Suprapubic skin (tissue), 4 donors: ENCODE measurements at regions not wholly inside any gene's neighbourhood (a gene's known extent, or its start where the extent isn't known, plus 50 kb on each side); places are given as distances from the start of the nearest gene placed in this dataset.

Source experiments
- DNase-seq, 2 donors: peaks; one replicate each; pipeline ENCODE4 v3.0.0-alpha.2; 2019; ENCODE audit warnings: low spot score in 2 of 2
- H3K27ac ChIP-seq: fragments of 200-600 bp; sonication (generic); one replicate; pipeline ENCODE4 v1.5.1; 2019
- H3K27me3 ChIP-seq: fragments of 200-600 bp; sonication (generic); one replicate; pipeline ENCODE4 v1.5.1; 2019
- H3K36me3 ChIP-seq: fragments of 200-600 bp; sonication (generic); one replicate; pipeline ENCODE4 v1.5.1; 2019
- H3K4me1 ChIP-seq: fragments of 200-600 bp; sonication (generic); one replicate; pipeline ENCODE4 v1.5.1; 2019
- H3K4me3 ChIP-seq: fragments of 200-600 bp; sonication (generic); one replicate; pipeline ENCODE4 v1.5.1; 2019; ENCODE audit warnings: mild to moderate bottlenecking
- H3K9me3 ChIP-seq: fragments of 200-600 bp; sonication (generic); one replicate; pipeline ENCODE4 v1.5.1; 2019
- CTCF ChIP-seq, 2 donors: fragments of 200-600 bp in 1 of 2; fragments of 450-650 bp in 1 of 2; sonication (generic) in 1 of 2; IDR thresholded peaks; one replicate each; pipeline ENCODE4 v1.5.1; 2016 to 2019; ENCODE audit warnings: antibody characterized with exemption in 2 of 2, mild to moderate bottlenecking in 1 of 2, moderate library complexity in 1 of 2
- EP300 ChIP-seq: sonication (generic); formaldehyde crosslinking; IDR thresholded peaks from one replicate; pipeline ENCODE4 v1.6.1; 2017; ENCODE audit warnings: antibody characterized with exemption
- POLR2A ChIP-seq, 2 donors: fragments of 450-650 bp; IDR thresholded peaks; one replicate each; pipeline ENCODE4 v1.6.1; 2017; ENCODE audit warnings: antibody characterized with exemption in 2 of 2, mild to moderate bottlenecking in 2 of 2, moderate library complexity in 2 of 2
- POLR2AphosphoS5 ChIP-seq, 3 donors: sonication (generic); formaldehyde crosslinking; IDR thresholded peaks; one replicate each; pipeline ENCODE4 v1.6.1; 2017; ENCODE audit warnings: antibody characterized with exemption in 3 of 3
- WGBS: methylation state at CpG from one replicate; pipeline ENCODE4 v1.1.5; 2018; 5-methylcytosine and 5-hydroxymethylcytosine counted together

GRCh38 chr3:13217736-13218540 lies 144.7 kb upstream of the IQSEC1 start:
- WGBS: 63% methylated on average over 8 of the region's 9 CpGs
- Histone ChIP-seq H3K4me3 (no peak overlapping the region), H3K27ac (no peak overlapping the region), H3K27me3 (peaks cover 9% of the 10 kb centered on the region), H3K4me1 (no peaks in the 10 kb centered on the region), H3K36me3 (no peaks in the 10 kb centered on the region), H3K9me3 (no peaks in the 10 kb centered on the region)
- no peak for DNase-seq
- TF ChIP-seq CTCF (IDR thresholded peaks at IDR 0.05) (no peak), EP300 (no peak), POLR2A (IDR thresholded peaks at IDR 0.05) (no peak), POLR2AphosphoS5 (IDR thresholded peaks at IDR 0.05) (no peak)

- Histone ChIP-seq H3K27me3 (peaks cover 9% of the 10 kb centered on the region), H3K27ac (no peak overlapping the region), H3K4me3 (no peak overlapping the region), H3K36me3 (no peaks in the 10 kb centered on the region), H3K4me1 (no peaks in the 10 kb centered on the region), H3K9me3 (no peaks in the 10 kb centered on the region)
- TF ChIP-seq CTCF (IDR thresholded peaks at IDR 0.05) (no peak), EP300 (no peak), POLR2A (IDR thresholded peaks at IDR 0.05) (no peak)
- WGBS: 98% methylated on average over 2 of the region's 2 CpGs
- no peak for DNase-seq
Observed at GRCh38 chr3:13217253-13217652, 144.0 kb upstream of the IQSEC1 start.

GRCh38 chr3:13215940-13216546 lies 142.8 kb upstream of the IQSEC1 start:
- TF ChIP-seq CTCF (IDR thresholded peaks at IDR 0.05) (no peak), POLR2AphosphoS5 (IDR thresholded peaks at IDR 0.05) (no peak), EP300 (no peak), POLR2A (IDR thresholded peaks at IDR 0.05) (no peak)
- Histone ChIP-seq H3K9me3 (no peaks in the 10 kb centered on the region), H3K4me3 (no peak overlapping the region), H3K4me1 (no peaks in the 10 kb centered on the region), H3K36me3 (no peaks in the 10 kb centered on the region), H3K27me3 (peaks cover 9% of the 10 kb centered on the region), H3K27ac (no peak overlapping the region)
- 87% methylated on average over 5 of the region's 8 CpGs for WGBS
- no peak for DNase-seq

GRCh38 chr3:13214847-13215472 lies 141.7 kb upstream of the IQSEC1 start:
- TF ChIP-seq POLR2A (IDR thresholded peaks at IDR 0.05): no peak
- no peak for TF ChIP-seq CTCF (IDR thresholded peaks at IDR 0.05)
- no peak for TF ChIP-seq POLR2AphosphoS5 (IDR thresholded peaks at IDR 0.05)
- no peak for TF ChIP-seq EP300
- 88% methylated on average over 14 of the region's 15 CpGs for WGBS
- Histone ChIP-seq H3K4me1 (no peaks in the 10 kb centered on the region), H3K27ac (no peak overlapping the region), H3K9me3 (no peaks in the 10 kb centered on the region), H3K4me3 (no peak overlapping the region), H3K27me3 (peaks cover 9% of the 10 kb centered on the region), H3K36me3 (no peaks in the 10 kb centered on the region)
- DNase-seq: no peak
